HepG2 (cell line): ENCODE measurements at regions not wholly inside any gene's neighbourhood (a gene's known extent, or its start where the extent isn't known, plus 50 kb on each side); places are given as distances from the start of the nearest gene placed in this dataset.

ENCODE experiments used
- CCAR2 ChIP-seq: fragments of 200-400 bp; formaldehyde crosslinking; optimal IDR thresholded peaks from 2 replicates; pipeline ENCODE3; 2018; ENCODE audit warnings: low read depth, mild to moderate bottlenecking, low read length, moderate library complexity
- CTCF ChIP-seq: sonication (generic); formaldehyde crosslinking; IDR thresholded peaks from 2 replicates; pipeline ENCODE4 v1.5.0; 2020; ENCODE audit warnings: mild to moderate bottlenecking, missing genetic modification reagents, moderate library complexity
- DNMT3B ChIP-seq: conservative IDR thresholded peaks from 2 replicates; pipeline ENCODE4 v1.6.1; 2016; ENCODE audit warnings: missing biosample characterization, control low read depth
- EEA1 ChIP-seq: sonication (generic); formaldehyde crosslinking; IDR thresholded peaks from 2 replicates; pipeline ENCODE4 v1.5.1; 2020; ENCODE audit warnings: mild to moderate bottlenecking, missing genetic modification reagents, borderline replicate concordance
- GPBP1L1 ChIP-seq: sonication (generic); formaldehyde crosslinking; IDR thresholded peaks from 2 replicates; pipeline ENCODE4 v1.5.0; 2020; ENCODE audit warnings: mild to moderate bottlenecking, missing genetic modification reagents
- HDAC1 ChIP-seq: sonication (generic); formaldehyde crosslinking; IDR thresholded peaks from 2 replicates; pipeline ENCODE4 v1.5.1; 2020; ENCODE audit warnings: mild to moderate bottlenecking, missing genetic modification reagents
- HMG20A ChIP-seq: IDR thresholded peaks from 2 replicates; pipeline ENCODE4 v1.6.1; 2016; ENCODE audit warnings: borderline replicate concordance
- HNRNPK ChIP-seq: fragments of 200-400 bp; formaldehyde crosslinking; IDR thresholded peaks from 2 replicates; pipeline ENCODE4 v1.6.1; 2018; ENCODE audit warnings: low read length, low read depth, moderate library complexity, mild to moderate bottlenecking; ENCODE audit not compliant: poor library complexity, severe bottlenecking
- MYC ChIP-seq: sonication (generic); formaldehyde crosslinking; IDR thresholded peaks from 2 replicates; pipeline ENCODE4 v1.9.0; 2021; ENCODE audit warnings: missing genetic modification reagents, borderline replicate concordance
- NFYC ChIP-seq: IDR thresholded peaks from 2 replicates; pipeline ENCODE4 v1.6.1; 2016; ENCODE audit warnings: missing genetic modification reagents, missing compliant biosample characterization
- NR1H2 ChIP-seq: sonication (generic); formaldehyde crosslinking; IDR thresholded peaks from 2 replicates; pipeline ENCODE4 v1.8.1; 2022; ENCODE audit warnings: low read depth, missing genetic modification reagents, borderline replicate concordance
- SIN3A ChIP-seq: IDR thresholded peaks from 2 replicates; pipeline ENCODE4 v1.6.1; 2011; ENCODE audit warnings: low read depth, mild to moderate bottlenecking, control low read depth, low read length, borderline replicate concordance
- SKI ChIP-seq: fragments of 450-650 bp; IDR thresholded peaks from one replicate; pipeline ENCODE4 v1.6.1; 2018; ENCODE audit warnings: mild to moderate bottlenecking; ENCODE audit not compliant: partially characterized antibody
- SKIL ChIP-seq: sonication (generic); formaldehyde crosslinking; IDR thresholded peaks from 2 replicates; pipeline ENCODE4 v1.8.0; 2022; ENCODE audit warnings: missing genetic modification reagents, mild to moderate bottlenecking, moderate library complexity, borderline replicate concordance
- SOX6 ChIP-seq, 2 experiments: fragments of 450-650 bp in 1 of 2; sonication (generic) in 1 of 2; formaldehyde crosslinking in 1 of 2; IDR thresholded peaks; 2 replicates each; pipeline versions ENCODE4 v1.4.0 to v1.6.1; 2017 to 2020; ENCODE audit warnings: antibody characterized with exemption in 1 of 2, mild to moderate bottlenecking in 1 of 2, missing genetic modification reagents in 1 of 2
- STAG1 ChIP-seq: sonication (generic); formaldehyde crosslinking; IDR thresholded peaks from 2 replicates; pipeline ENCODE4 v1.4.0; 2020; ENCODE audit warnings: missing genetic modification reagents
- U2AF2 ChIP-seq: fragments of 200-400 bp; formaldehyde crosslinking; IDR thresholded peaks from 2 replicates; pipeline ENCODE4 v1.6.1; 2017; ENCODE audit warnings: low read depth, mild to moderate bottlenecking, low read length
- ZBTB1 ChIP-seq: sonication (generic); formaldehyde crosslinking; IDR thresholded peaks from 2 replicates; pipeline ENCODE4 v1.4.0; 2020; ENCODE audit warnings: missing genetic modification reagents, borderline replicate concordance
- ZFP62 ChIP-seq: sonication (generic); formaldehyde crosslinking; IDR thresholded peaks from 2 replicates; pipeline ENCODE4 v1.4.0; 2020; ENCODE audit warnings: missing genetic modification reagents
- ZFP90 ChIP-seq: sonication (generic); formaldehyde crosslinking; IDR thresholded peaks from 2 replicates; pipeline ENCODE4 v1.8.0; 2022; ENCODE audit warnings: missing genetic modification reagents, mild to moderate bottlenecking, inconsistent platforms, borderline replicate concordance
- ZNF12 ChIP-seq: sonication (generic); formaldehyde crosslinking; IDR thresholded peaks from 2 replicates; pipeline ENCODE4 v1.5.0; 2020; ENCODE audit warnings: missing genetic modification reagents
- ZNF362 ChIP-seq: sonication (generic); formaldehyde crosslinking; IDR thresholded peaks from 2 replicates; pipeline ENCODE4 v1.4.0; 2020; ENCODE audit warnings: missing genetic modification reagents, mild to moderate bottlenecking, borderline replicate concordance
- ZNF83 ChIP-seq: sonication (generic); formaldehyde crosslinking; IDR thresholded peaks from 2 replicates; pipeline ENCODE4 v1.4.0; 2020; ENCODE audit warnings: missing genetic modification reagents, mild to moderate bottlenecking, borderline replicate concordance

GRCh38 chr5:96297867-96298266, 135.2 kb downstream of the PCSK1 start (continued):
- TF ChIP-seq ZNF83 (no peak), U2AF2 (no peak), GPBP1L1 (CRISPR knock-in tag) (no peak), ZNF362 (CRISPR knock-in tag) (peak; percentile 70; the same call in 1 of the 2 replicates), HNRNPK (no peak), NFYC (CRISPR knock-in tag) (peak; percentile 23; the same call in 1 of the 2 replicates), STAG1 (CRISPR knock-in tag) (peak; percentile 47), EEA1 (no peak), NR1H2 (CRISPR knock-in tag) (no peak), SIN3A (no peak), CCAR2 (no peak), ZFP62 (no peak), HMG20A (CRISPR knock-in tag) (peak; percentile 98), SOX6 (IDR thresholded peaks at IDR 0.05) (no peak), SOX6 (CRISPR knock-in tag; IDR thresholded peaks at IDR 0.05) (peak; percentile 95), ZBTB1 (CRISPR knock-in tag) (no peak), SKI (peak; percentile 74), SKIL (peak; percentile 59; the same call in 1 of the 2 replicates), HDAC1 (peak; percentile 75), MYC (CRISPR knock-in tag) (no peak; the same call in 1 of the 2 replicates), ZNF12 (CRISPR knock-in tag) (peak; percentile 74; the same call in 1 of the 2 replicates), DNMT3B (CRISPR knock-in tag) (peak; percentile 92), CTCF (no peak), ZFP90 (CRISPR knock-in tag) (no peak)
